Superior temporal gyrus (tissue), 1 donor: ENCODE measurements at regions not wholly inside any gene's neighbourhood (a gene's known extent, or its start where the extent isn't known, plus 50 kb on each side); places are given as distances from the start of the nearest gene placed in this dataset.

Source experiments
- DNase-seq: peaks from one replicate; pipeline ENCODE4 v3.0.0-alpha.2; 2016; ENCODE audit errors: extremely low spot score

DNA sequence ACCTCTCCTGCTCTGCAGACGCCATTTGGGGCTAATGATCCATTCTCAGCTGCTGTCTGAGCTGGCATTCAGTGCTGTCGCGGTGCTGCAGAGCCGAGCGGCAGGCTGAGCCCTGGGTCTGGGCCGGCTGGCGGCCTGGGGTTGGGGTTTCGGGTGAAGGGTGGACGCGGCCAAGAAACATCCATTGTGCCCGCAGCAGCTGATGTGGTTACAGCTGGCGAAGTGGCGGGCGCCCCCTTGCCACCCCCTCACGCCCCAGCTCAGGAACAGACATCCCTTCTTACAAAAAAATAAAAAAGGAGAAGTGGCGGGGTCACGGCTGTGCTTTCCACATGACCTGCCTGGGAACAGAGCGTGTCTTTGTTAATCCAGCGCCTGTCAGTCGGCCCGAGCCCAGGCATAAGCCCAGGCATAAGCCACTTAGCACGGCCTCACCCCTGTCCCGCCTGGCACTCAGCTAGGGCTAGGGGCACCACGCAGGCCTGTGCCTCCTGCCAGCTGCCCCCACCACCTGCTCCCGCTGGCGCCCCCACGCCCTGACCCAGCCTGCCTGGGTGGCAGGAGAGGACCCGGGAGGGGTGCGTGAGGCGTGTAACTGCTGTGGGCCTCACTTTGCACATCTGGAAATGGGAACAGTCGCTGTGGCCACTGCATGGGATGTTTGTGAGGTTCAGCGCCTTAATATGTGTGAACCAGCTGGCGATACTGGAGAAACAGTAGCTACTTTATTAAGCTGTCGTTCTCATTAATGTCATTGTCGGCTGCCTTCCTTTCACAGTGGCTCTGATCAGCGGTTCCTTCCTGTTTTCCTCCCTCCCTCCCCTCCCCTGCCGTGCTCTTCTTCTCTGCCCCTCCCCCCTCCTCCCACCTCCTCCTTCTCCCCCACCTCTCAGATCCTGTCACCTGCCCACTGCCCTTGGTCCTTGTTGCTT lies 197.7 kb upstream of the CIBAR2 start:
- DNase-seq, result peak; percentile 90

DNA sequence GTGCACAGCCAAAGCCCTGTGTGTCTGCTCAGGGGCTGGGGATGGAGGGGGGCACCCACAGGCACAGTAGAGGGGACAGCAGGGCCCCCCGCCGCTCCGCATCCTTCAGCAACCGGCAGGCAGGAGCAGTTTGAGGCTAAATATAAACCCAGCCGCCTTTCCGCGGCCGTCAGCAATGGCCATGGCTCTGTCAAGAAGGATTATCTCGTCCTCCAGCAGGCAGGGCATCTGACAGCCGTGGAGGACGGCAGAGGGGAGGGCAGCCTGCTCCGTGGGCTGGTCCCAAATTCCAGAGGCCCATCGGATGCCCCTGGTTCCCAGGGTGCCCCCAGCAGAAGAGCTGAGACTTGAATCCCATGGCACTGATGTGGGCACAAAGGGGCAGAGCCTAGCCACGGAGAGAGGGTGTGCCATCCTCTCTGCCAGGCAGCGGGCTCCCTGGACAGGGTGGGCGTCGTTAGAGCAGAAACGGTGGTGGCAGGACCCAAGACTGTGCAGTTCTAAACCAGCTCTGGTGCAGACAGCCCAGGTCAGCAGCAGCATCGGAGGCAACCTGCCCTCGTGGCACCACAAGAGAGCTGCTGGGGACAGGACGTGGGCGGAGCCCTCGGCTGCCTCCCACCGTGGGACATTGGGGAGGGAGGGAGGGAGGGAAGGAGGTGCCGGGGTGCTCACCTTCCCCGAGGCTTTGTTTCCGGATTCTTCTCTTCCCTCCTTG lies 198.8 kb upstream of the CIBAR2 start:
- DNase-seq, result no peak

DNA sequence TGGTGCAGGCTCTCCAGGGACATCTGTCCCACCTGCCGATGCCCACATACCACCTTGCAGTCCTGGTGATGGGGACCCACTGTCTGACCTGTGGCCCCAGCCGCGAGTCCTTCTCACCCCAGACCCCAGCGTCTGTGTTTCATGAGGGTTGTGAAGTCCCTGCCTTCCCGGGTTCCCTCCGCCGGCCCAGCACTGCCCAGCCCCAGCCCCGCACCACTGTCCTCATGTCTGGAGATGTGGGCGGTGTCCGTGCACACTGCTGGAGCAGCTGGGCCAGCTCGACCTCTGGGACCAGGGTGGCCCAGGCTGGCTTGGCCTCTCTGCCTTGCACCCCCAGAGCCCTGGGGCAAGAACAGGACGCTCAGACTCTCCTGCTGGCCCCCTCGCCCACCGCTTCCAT lies 199.5 kb upstream of the CIBAR2 start:
- DNase-seq, result no peak

DNA sequence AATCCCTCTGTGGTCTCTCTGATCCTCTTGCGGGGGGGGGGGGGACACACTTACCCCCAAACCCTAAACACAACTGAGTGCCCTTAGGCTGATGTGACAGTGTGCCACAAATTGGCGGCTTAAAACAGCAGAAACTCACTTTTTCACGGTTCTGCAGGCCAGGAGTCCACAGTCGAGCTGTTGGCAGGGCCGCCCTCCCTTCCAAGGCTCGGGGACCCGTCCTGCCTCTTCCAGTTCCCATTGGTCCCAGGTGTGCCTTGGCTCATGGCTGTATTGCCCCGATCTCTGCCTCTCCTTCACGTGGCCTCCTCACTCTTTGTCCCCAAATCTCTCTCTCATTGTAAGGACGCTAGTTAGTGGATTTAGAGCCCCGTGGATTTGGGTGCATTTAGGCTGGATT lies 199.9 kb upstream of the CIBAR2 start:
- DNase-seq, result no peak

DNA sequence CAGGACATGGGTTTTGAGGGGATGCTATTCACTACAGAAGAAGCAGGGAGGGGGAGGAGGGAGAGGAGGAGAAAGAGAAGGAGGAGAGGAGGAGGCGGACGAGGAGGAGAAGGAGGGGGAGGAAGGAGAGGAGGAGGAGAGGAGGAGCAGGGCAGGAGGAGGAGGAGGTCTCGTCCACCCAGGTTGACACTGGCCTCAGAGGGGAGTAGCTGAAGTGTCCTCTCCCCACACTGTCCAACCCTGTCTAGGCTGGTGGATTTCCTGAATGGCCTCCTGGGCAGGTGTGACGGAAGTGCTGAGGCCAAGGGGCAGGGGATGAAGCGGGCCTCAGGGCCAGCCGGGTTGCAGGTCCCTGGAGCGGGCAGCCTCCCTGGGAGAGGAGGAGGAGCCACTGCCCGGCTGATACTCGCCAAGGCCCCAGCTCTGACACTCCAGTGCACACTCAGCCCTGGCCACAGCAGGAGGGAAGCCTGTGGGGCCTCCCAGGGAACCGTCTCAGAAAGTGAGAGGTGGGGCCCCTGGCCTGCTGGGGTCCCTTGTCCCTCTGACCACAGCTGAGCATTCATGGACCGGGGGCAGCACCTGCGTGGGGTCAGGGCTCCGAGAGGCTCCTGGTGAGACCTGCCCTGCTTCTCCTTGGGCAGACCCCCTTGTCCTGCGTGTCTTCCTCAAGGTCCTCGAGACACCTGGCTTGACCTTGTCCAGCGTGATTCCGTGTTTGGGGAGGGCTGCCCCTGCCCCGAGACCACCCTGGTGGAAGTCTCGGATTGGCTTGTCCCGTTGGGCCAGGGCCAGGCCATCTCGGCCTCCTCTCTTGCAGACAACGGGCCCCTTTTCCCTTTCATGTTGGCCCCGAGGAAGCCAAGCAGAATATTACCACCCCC lies 200.6 kb upstream of the CIBAR2 start:
- no peak for DNase-seq

DNA sequence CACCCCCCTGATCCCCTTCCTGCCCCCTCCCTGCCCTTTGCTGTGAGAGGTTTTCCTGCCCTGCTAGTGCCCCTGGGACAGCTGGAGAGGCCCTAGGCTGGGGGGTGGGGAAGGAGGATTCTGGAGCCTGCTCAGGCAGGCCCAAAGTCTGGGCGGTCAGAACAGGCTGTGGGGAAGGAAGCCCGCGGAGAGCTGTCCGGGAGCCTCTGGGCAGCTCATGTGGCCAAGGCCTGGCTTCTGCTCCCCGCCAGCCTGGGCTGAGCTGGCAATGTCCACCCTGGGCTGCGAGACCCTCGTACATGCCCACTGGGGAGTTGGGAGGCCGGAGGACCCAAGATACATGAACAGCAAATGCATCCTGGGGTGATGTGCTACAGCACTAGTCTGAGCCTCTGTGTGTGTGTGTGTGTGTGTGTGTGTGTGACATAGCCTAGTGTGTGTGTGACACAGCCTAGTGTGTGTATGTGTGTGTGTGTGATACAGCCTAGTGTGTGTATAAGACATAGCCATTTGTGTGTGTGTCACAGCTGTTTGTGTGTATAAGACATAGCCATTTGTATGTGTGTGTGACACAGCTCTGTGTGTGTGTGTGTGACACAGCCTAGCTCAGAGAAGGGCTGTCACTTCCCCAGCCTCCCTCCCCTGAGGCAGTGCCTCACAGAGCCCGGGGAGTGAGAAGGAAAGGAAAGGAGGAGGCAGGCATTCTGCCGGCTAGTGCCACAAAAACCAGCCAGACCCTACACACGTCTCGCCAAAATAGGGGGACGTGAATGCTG lies 201.4 kb upstream of the CIBAR2 start:
- peak; percentile 48 for DNase-seq

DNA sequence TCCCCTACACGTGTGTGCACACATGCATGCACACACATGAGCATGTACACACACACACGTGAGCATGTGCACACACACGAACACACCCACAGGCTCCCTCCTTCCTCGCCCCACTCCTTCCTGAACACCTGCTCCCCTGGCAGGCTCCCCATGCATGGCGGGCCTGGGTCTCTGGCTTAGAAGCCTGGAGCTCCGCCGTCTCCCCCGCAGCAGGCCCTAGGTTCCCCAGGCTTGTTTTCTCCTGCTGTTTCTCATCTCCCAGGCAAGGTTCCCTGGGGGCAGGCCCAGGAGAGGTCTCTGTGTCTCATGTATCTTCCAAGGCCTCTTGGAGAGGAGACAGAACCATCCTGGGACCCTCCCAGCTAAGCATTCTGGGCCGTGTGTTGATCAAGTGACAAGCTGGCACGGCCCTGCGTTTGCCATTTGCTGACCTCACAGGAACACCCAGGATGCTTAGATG lies 202.3 kb upstream of the CIBAR2 start:
- no peak for DNase-seq

DNA sequence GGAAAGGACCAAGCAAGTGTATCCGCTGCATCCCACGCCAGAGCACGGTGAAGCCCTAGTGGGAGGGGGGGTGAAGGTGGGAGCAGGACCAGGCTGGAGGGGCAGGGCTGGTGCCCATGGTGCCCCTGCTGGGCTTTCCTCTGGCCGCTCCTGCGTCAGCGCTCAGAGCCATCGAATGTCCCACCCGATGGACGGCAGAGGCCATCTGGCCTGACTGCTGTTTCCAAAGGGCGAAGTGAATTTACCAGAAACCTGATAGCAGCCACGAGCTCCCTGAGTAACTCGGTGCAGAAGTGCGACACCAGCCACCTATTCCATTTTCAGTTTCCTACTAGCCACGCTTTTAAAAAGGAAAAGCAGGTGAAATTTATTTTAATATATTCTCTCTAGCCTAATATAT lies 203.6 kb upstream of the CIBAR2 start:
- DNase-seq, result no peak

DNA sequence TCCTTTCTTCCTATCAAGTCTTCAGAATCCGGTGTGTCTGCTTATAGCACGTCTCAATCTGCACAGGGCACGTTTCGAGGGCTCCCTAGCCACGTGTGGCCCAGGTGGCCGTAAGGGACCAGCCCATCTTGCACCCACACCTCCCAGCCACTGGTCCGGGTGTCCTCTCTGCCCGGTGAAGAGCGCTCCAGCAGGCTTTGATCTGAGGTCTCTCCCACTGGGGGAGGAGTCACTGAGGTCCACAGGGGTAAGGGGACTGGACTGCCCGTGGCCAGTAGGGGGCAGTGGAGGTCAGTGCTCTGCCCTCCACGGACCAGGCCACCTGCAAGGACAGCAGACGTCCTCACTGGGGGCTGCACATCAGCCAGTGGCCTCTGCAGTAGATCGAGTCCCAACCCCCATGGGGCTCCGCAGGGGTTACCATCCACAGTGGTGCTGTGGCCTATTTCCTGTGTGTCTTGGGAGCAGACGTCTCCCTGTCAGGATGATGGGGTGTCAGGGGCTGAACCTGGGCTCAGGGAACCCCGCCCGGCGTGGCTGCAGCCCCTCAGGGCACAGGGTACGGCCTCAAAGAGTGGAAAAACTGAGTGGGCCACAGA lies 204.1 kb upstream of the CIBAR2 start:
- DNase-seq, result peak; percentile 77

DNA sequence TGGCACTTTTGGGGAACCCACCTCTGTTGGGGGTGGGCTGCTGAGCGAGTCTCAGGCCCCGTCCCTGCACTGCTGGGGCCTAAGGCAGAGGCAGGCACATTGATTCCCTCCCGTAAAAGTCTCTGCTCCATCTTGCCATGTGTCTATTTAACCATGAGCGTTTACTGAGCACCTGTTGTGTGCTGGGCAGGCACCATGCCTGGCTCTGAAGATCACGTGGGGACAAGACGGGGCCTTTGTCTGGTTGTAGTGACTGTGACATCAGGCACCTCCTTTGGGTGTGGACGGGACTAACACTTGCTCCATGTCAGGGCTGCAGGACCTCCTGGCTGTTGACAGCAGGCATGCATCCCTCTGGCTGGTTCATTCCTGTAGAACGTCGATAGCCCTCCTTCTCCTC lies 204.7 kb upstream of the CIBAR2 start:
- no peak for DNase-seq

DNA sequence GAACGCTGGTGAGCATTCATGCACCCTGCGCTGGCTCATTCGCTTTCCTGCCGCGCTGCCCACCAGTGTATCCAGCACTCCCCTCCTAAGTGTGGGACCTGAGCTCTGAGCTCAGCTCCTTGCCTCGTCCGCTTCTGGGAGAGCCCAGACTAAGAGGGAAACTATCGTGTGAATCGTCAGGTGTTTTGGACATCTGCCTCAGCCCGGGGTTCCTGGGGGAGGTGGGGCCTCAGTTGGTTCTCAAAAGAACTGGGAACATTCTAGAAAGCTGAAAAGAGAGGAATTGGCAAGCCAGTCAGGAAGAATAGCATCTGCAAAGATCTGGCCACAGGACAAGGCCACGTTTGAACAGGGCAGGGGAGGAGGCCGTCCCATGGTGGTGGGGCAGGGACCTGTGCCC lies 205.4 kb upstream of the CIBAR2 start:
- no peak for DNase-seq

DNA sequence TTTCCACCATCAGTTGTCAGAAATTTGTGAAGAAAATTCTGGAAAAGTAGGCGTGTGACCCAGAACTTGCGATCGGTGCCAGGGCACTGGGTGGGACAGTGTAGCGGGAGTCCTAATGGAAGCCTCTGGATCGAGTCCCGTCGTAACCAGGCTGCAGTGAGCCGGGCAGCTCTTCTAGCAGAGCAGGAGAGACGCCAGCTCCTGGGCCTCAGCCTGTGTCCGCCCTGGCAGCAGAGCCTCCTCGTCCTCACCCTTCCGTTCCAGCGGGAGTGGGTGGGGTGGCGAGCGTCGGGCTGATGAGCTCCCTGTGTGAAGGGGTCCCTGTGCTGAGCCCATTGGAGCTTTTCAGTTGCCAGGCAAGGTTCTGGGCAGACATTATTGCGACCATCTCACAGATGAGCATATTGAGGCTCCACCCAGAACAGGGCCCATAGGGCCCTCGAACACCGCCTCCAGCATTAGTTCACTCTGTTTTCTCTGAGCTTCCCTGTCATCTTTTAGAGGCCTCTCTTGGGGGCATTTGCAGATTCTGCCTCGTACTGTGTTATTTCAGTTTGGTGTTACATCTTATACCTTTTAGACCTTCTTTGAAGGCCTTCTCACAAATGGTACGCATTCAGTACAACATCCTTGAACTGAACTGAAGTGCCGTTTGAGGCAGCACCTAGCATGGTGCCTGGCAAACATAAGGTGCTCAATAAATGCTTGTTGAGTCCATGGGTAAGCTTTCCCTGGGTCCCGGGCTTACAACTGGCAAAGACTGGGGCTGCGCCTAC lies 207.1 kb upstream of the CIBAR2 start:
- DNase-seq, result no peak

DNA sequence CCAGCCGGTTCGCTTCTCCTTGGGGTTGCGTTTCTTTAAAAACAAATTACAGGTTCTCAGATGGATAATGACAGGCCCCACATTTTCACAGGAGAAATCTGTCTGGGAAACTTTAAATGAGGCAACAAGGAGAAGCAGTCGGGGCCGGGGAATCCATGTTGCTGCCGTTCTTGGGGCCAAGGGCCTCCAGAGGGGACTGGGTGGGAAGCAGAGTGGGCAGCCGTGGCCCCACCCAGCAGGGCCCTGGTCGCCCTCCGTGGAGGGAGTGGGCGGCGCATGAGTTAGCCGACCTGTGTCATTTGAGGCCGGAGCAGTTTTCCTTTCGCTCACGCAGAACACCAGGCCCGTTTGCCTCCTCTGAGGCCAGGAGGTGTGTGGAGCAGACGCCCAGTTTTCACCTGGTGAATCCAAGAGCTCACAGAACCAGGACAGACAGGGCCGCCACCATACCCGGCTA lies 207.7 kb upstream of the CIBAR2 start:
- DNase-seq, result no peak

DNA sequence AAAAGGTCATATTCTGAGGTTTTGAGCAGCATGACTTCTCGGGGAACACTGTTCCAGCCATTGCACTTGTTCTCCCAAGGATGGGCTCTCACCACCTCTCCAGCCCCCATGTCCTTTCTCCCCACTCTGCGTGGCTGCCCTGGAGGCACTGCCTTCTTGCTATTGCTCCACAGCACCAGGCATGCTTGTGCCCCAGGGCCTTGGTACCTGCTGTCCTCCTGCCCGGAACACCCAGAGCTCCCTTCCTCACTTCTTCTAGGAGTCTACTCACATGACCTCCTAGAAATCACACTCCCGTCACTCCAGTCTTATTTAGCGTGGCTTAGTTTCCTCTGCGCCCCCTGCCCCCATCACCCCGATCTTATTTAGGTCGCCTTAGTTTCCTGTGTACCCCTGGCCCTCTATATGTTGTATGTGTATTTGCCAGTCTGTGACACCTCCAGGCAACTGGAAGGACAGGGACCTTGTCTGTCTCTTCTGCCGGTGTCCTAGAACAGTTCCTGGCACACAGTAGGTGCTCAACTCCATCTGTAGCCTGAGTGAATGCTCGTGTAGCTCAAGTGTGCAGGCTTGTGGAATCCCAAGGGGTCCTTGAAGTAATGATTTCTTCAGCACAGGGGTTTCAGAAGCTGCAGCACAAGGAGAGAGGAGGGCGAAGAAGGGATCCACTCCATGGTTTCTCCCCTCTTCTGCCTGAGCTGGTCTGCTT lies 208.6 kb upstream of the CIBAR2 start:
- DNase-seq, result no peak

DNA sequence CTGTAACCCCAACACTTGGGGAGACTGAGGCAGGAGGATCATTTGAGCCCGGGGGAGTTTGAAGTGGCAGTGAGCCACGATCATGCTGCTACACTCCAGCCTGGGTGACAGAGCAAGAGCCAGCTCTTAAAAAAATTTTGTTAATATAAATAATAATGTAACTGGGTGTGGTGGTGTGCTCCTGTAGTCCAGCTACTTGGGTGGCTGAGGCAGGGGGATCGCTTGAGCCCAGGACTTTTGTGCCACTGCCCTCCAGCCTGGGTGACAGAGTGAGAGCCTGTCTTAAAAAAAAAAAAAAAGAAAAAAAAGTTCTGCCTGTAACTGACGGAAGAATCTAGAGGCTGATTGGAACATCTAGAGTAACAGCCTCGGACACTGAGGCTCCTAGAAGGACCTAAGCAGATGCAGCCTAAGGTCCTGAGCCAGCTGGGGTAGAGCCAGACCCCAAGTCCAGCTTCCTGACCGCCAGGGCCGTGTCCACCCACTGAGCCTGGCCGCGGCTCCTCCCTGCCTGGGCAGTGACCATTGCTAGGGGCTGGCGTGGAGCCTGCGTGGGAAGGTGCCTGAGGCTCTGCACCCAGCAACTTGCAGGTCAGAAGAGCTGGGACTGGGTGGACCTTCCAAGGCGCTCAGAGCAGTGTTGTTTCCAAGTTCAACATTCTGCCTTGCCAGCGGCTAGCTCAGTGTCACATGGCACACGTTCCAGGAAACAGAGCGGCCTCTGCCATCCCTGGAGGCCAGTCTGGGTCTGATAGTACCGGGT lies 209.4 kb upstream of the CIBAR2 start:
- DNase-seq, result peak; percentile 67

DNA sequence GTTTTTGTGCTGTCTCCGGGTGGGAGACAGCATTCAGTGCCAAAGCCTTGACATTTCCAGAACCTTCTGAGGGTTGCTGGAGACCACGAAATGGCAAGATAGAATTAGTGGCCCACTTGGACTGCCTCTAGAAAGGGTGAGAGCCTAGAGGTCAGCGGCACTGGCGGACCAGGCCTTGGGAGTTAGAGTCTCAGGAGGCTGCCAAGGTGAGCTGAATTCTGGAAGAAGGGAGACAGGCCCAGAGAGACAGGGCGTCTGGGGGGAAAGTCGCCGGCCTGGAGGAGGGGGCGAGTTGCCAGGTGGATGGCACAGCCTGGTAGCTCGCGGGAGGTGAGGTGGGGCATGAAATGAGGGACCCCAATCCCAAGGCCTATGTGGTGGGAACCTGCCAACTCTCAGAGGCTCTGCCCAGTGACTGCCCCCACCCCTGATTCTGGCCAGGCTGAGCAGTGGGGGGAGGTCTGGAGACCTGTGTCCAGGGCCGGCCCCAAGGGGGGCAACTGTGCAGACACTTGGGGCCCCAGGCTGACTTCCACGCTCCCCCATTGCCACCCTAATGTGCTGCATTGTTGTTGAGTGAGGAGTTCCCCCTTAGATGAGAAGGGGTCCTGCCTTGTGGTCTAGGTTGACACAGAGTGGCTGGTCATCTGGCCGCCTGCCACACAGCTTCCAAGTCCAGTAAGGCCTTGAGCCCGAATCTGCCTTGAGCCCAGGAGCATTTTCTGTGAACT lies 211.1 kb upstream of the CIBAR2 start:
- DNase-seq, result no peak

DNA sequence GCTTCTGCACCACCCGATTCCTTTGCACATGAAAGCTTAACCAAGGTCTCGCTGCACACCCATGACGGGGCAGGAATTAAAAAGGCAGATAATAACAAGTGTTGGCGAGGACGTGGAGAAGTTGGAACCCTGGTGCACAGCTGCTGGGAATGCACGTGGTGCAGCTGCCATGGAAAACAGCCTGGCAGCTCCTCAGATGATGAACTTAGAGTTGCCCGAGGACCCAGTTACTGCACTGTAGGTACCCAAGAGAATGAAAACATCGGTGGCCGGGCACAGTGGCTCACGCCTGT lies 211.6 kb upstream of the CIBAR2 start:
- no peak for DNase-seq

DNA sequence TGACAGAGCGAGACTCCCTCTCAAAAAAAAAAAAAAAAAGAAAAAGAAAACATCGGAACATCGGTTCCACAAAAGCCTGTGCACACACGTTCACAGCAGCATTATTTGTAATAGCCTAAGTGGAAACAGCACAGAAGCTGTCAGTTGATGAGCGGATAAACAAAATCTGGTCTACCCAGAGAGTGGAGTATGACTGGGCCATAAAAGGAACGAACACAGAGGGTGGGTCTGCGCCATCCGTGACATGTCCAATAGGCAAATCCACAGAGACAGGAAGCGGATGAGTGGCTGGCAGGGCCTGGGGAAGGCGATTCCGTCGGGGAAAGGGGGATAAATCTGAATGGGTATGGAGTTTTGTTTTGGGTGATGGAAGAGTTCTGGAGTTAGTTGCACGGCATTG lies 212.2 kb upstream of the CIBAR2 start:
- DNase-seq, result no peak
